Right atrium auricular region (tissue), 2 donors: ENCODE measurements at regions not wholly inside any gene's neighbourhood (a gene's known extent, or its start where the extent isn't known, plus 50 kb on each side); places are given as distances from the start of the nearest gene placed in this dataset.

Experiments
- DNase-seq: peaks from one replicate; pipeline ENCODE4 v3.0.0-alpha.2; 2019; ENCODE audit warnings: low spot score
- H3K27ac ChIP-seq, 2 donors: fragments of 200-600 bp; sonication (generic); 1 replicate in 1 of 2; 2 replicates in 1 of 2; pipeline ENCODE4 v1.5.1; 2016 to 2019
- H3K27me3 ChIP-seq, 2 donors: fragments of 200-600 bp; sonication (generic); one replicate each; pipeline versions ENCODE4 v1.5.1 to v1.6.0; 2017 to 2019
- H3K36me3 ChIP-seq: fragments of 200-600 bp; sonication (generic); one replicate; pipeline ENCODE4 v1.5.1; 2016
- H3K4me1 ChIP-seq, 2 donors: fragments of 200-600 bp; sonication (generic); one replicate each; pipeline versions ENCODE4 v1.5.1 to v1.6.0; 2017 to 2019
- H3K4me3 ChIP-seq, 2 donors: fragments of 200-600 bp; sonication (generic); 1 replicate in 1 of 2; 2 replicates in 1 of 2; pipeline ENCODE4 v1.5.1; 2017 to 2019; ENCODE audit warnings: mild to moderate bottlenecking in 1 of 2, moderate library complexity in 1 of 2
- H3K9me3 ChIP-seq, 2 donors: fragments of 200-600 bp; sonication (generic); one replicate each; pipeline ENCODE4 v1.5.1; 2019
- CTCF ChIP-seq, 2 donors: fragments of 200-600 bp; sonication (generic); IDR thresholded peaks; one replicate each; pipeline ENCODE4 v1.5.1; 2019; ENCODE audit warnings: antibody characterized with exemption in 2 of 2

GRCh38 chr9:522658-523057 lies 308.0 kb downstream of the DOCK8 start:
- Histone ChIP-seq H3K4me1 (peaks cover 0 to 28% of the 10 kb centered on the region in 2 donors), H3K36me3 (no peaks in the 10 kb centered on the region), H3K9me3 (no peaks in the 10 kb centered on the region), H3K4me3 (no peak overlapping the region), H3K27me3 (no peaks in the 10 kb centered on the region), H3K27ac (peak overlapping the region in 1 of 2 donors; percentile 65)
- DNase-seq: no peak
- TF ChIP-seq CTCF (IDR thresholded peaks at IDR 0.05): no peak

GRCh38 chr9:523444-523843 lies 308.8 kb downstream of the DOCK8 start:
- peaks cover 0 to 28% of the 10 kb centered on the region in 2 donors for H3K4me1 ChIP-seq
- no peak for DNase-seq
- no peaks in the 10 kb centered on the region for H3K9me3 ChIP-seq
- no peaks in the 10 kb centered on the region for H3K27me3 ChIP-seq
- H3K27ac ChIP-seq: peak overlapping the region; percentile 3 to 65
- TF ChIP-seq CTCF (IDR thresholded peaks at IDR 0.05): no peak
- no peaks in the 10 kb centered on the region for H3K36me3 ChIP-seq
- H3K4me3 ChIP-seq: no peak overlapping the region

GRCh38 chr9:524008-524407 lies 309.3 kb downstream of the DOCK8 start:
- no peaks in the 10 kb centered on the region for H3K36me3 ChIP-seq
- H3K27ac ChIP-seq: peak overlapping the region; percentile 3 to 65
- H3K4me1 ChIP-seq: peaks cover 0 to 28% of the 10 kb centered on the region in 2 donors
- no peak for DNase-seq
- H3K27me3 ChIP-seq: no peaks in the 10 kb centered on the region
- H3K9me3 ChIP-seq: no peaks in the 10 kb centered on the region
- H3K4me3 ChIP-seq: no peak overlapping the region
- no peak for TF ChIP-seq CTCF (IDR thresholded peaks at IDR 0.05)

- DNase-seq: no peak
- Histone ChIP-seq H3K4me1 (peaks cover 0 to 44% of the 10 kb centered on the region in 2 donors), H3K27ac (no peak overlapping the region), H3K27me3 (no peaks in the 10 kb centered on the region), H3K9me3 (no peaks in the 10 kb centered on the region), H3K4me3 (no peak overlapping the region), H3K36me3 (no peaks in the 10 kb centered on the region)
- no peak for TF ChIP-seq CTCF (IDR thresholded peaks at IDR 0.05)
These were observed 312.4 kb downstream of the DOCK8 start for GRCh38 chr9:526904-527591.

GRCh38 chr9:529731-530130 lies 311.8 kb upstream of the DMRT1 start:
- Histone ChIP-seq H3K27ac (no peak overlapping the region), H3K9me3 (no peaks in the 10 kb centered on the region), H3K27me3 (no peaks in the 10 kb centered on the region), H3K4me1 (peaks cover 0 to 42% of the 10 kb centered on the region in 2 donors), H3K4me3 (no peak overlapping the region), H3K36me3 (no peaks in the 10 kb centered on the region)
- TF ChIP-seq CTCF (IDR thresholded peaks at IDR 0.05): no peak
- no peak for DNase-seq

GRCh38 chr9:530681-531080 lies 310.8 kb upstream of the DMRT1 start:
- TF ChIP-seq CTCF (IDR thresholded peaks at IDR 0.05): no peak
- peak overlapping the region in 1 of 2 donors; percentile 60 for H3K27ac ChIP-seq
- DNase-seq: peak; percentile 68
- H3K27me3 ChIP-seq: no peaks in the 10 kb centered on the region
- H3K4me3 ChIP-seq: no peak overlapping the region
- no peaks in the 10 kb centered on the region for H3K36me3 ChIP-seq
- H3K9me3 ChIP-seq: no peaks in the 10 kb centered on the region
- peaks cover 0 to 52% of the 10 kb centered on the region in 2 donors for H3K4me1 ChIP-seq
